IPS DF 6.9 (cell line): ENCODE measurements at regions not wholly inside any gene's neighbourhood (a gene's known extent, or its start where the extent isn't known, plus 50 kb on each side); places are given as distances from the start of the nearest gene placed in this dataset.
"Not testable (repeated sequence)": the region's sequence is repeated elsewhere in the genome, so short reads cannot be mapped to it uniquely, and the experiment has no call there.

Source experiments
- DNase-seq: peaks from one replicate; pipeline ENCODE4 v3.0.0-alpha.2; 2013; ENCODE audit warnings: low read depth, low spot score
- H3K27ac ChIP-seq: one replicate; pipeline ENCODE4 v1.5.1; 2013; ENCODE audit warnings: low read length, control low read depth
- H3K27me3 ChIP-seq: 2 replicates; pipeline ENCODE4 v1.6.1; 2013; ENCODE audit warnings: mild to moderate bottlenecking, low read length; ENCODE audit not compliant: control insufficient read depth, insufficient read depth
- H3K36me3 ChIP-seq: 2 replicates; pipeline ENCODE4 v1.6.1; 2013; ENCODE audit warnings: low read length; ENCODE audit not compliant: control insufficient read depth, insufficient read depth
- H3K4me1 ChIP-seq: 2 replicates; pipeline ENCODE4 v1.6.1; 2013; ENCODE audit warnings: low read length; ENCODE audit not compliant: control insufficient read depth, insufficient read depth
- H3K4me3 ChIP-seq: 2 replicates; pipeline ENCODE4 v1.5.1; 2013; ENCODE audit warnings: mild to moderate bottlenecking, low read length
- H3K9me3 ChIP-seq: 2 replicates; pipeline ENCODE4 v1.6.1; 2013; ENCODE audit warnings: low read length, inconsistent platforms; ENCODE audit not compliant: control insufficient read depth, insufficient read depth
- WGBS: extraction: QIAGEN DNeasy Blood & Tissue Kit; methylation state at CpG from one replicate; pipeline ENCODE4 v1.1.7; 2013; ENCODE audit warnings: mixed read lengths, missing lambda C conversion rate; ENCODE audit not compliant: insufficient read length, insufficient coverage; 5-methylcytosine and 5-hydroxymethylcytosine counted together

- no peak for DNase-seq
- H3K9me3 ChIP-seq: no peaks in the 10 kb centered on the region
- H3K27me3 ChIP-seq: no peaks in the 10 kb centered on the region
- no peak overlapping the region for H3K4me3 ChIP-seq
- H3K27ac ChIP-seq: no peak overlapping the region
- no peaks in the 10 kb centered on the region for H3K36me3 ChIP-seq
- peaks cover 2% of the 10 kb centered on the region; the same call in 1 of the 2 replicates for H3K4me1 ChIP-seq
- no CpG with 5 or more reads among the region's 25 CpGs for WGBS
These were observed 160.2 kb upstream of the IRF2BP2 start for GRCh38 chr1:234769986-234770795.

GRCh38 chr1:234769284-234769985 lies 159.5 kb upstream of the IRF2BP2 start:
- Histone ChIP-seq H3K4me1 (peaks cover 2% of the 10 kb centered on the region; the same call in 1 of the 2 replicates), H3K36me3 (no peaks in the 10 kb centered on the region), H3K9me3 (no peaks in the 10 kb centered on the region), H3K27ac (no peak overlapping the region), H3K4me3 (no peak overlapping the region), H3K27me3 (no peaks in the 10 kb centered on the region)
- WGBS: no CpG with 5 or more reads among the region's 13 CpGs
- no peak for DNase-seq

GRCh38 chr1:234768569-234769283 lies 158.7 kb upstream of the IRF2BP2 start:
- Histone ChIP-seq H3K27ac (no peak overlapping the region), H3K9me3 (no peaks in the 10 kb centered on the region), H3K27me3 (no peaks in the 10 kb centered on the region), H3K4me1 (peaks cover 2% of the 10 kb centered on the region; the same call in 1 of the 2 replicates), H3K4me3 (no peak overlapping the region), H3K36me3 (no peaks in the 10 kb centered on the region)
- WGBS: no CpG with 5 or more reads among the region's 16 CpGs
- no peak for DNase-seq

DNA sequence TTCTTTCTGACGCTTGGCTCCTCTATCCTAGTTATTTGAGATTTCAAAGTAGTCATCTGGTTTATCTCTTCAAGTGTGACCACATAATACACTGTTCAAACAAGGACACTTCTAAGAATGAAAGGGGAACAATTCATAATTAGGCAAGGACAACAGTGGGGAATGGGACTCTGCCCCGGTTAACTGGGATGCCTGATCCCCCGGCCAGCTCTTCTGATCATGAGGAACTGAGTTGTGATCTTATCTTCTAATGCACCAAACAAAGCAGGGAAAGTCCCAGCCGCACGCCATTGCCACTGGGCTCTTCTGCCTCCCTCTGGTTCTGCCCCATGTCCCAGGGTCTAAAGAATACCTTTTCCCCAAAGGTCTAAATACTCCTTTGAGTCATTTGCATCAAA lies 158.2 kb upstream of the IRF2BP2 start:
- no peak overlapping the region for H3K27ac ChIP-seq
- H3K4me3 ChIP-seq: no peak overlapping the region
- DNase-seq: no peak
- H3K9me3 ChIP-seq: no peaks in the 10 kb centered on the region
- H3K4me1 ChIP-seq: peaks cover 2% of the 10 kb centered on the region; the same call in 1 of the 2 replicates
- no CpG with 5 or more reads among the region's 5 CpGs for WGBS
- H3K36me3 ChIP-seq: no peaks in the 10 kb centered on the region
- no peaks in the 10 kb centered on the region for H3K27me3 ChIP-seq

DNA sequence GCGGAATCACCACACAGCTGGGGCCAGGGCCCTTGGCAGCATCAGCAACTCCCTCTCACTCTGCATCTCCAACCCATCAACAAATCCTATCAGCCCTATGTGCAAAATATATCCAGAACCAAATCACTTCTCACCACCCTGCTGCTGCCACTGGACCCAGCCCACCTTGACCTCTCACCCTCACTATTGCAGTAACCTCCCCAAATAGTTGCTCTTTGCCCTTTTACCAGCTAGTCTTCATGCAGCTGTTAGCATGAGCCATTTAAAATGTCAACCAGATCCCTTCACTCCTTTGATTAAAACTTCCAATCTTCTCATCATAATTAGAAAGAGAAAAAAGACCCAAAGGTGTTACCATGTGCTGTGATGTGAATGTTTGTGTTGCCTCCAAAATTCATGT lies 155.7 kb upstream of the IRF2BP2 start:
- Histone ChIP-seq H3K9me3 (no peaks in the 10 kb centered on the region), H3K27me3 (no peaks in the 10 kb centered on the region), H3K4me3 (no peak overlapping the region), H3K36me3 (no peaks in the 10 kb centered on the region), H3K4me1 (no peaks in the 10 kb centered on the region), H3K27ac (no peak overlapping the region)
- WGBS: no CpG with 5 or more reads among the region's 1 CpG
- DNase-seq: no peak

- Histone ChIP-seq H3K9me3 (no peaks in the 10 kb centered on the region), H3K27me3 (no peaks in the 10 kb centered on the region), H3K4me3 (no peak overlapping the region), H3K27ac (no peak overlapping the region), H3K4me1 (no peaks in the 10 kb centered on the region), H3K36me3 (no peaks in the 10 kb centered on the region)
- no CpG with 5 or more reads among the region's 4 CpGs for whole genome bisulfite sequencing
- no peak for DNase-seq
These were observed 155.2 kb upstream of the IRF2BP2 start for GRCh38 chr1:234765181-234765580.

- Histone ChIP-seq H3K27ac (no peak overlapping the region), H3K27me3 (no peaks in the 10 kb centered on the region), H3K36me3 (no peaks in the 10 kb centered on the region), H3K4me3 (no peak overlapping the region), H3K9me3 (no peaks in the 10 kb centered on the region), H3K4me1 (peaks cover 2% of the 10 kb centered on the region; the same call in 1 of the 2 replicates)
- whole genome bisulfite sequencing: no CpG with 5 or more reads among the region's 8 CpGs
- no peak for DNase-seq
These were observed 153.9 kb upstream of the IRF2BP2 start for GRCh38 chr1:234763910-234764309.

DNA sequence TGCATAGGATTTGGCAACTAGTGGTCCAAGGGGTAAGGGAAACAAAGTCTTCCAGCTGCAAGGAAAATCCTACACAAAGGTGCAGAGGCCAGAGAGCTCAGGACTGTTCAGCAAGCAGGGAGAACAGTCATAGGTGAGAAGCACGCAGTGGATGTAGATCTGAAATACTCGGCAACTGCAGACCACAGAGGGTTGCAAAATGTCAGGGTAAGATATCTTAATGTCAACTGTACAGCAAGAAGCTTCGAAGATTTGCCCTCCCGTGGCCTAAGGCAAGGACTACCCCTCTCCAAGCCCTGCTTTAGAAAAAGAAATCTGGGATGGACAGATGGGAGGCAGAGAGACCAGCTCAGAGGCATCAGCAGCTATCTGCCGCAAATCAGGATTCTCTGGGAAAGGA lies 153.4 kb upstream of the IRF2BP2 start:
- no peak for DNase-seq
- WGBS: no CpG with 5 or more reads among the region's 5 CpGs
- H3K4me3 ChIP-seq: no peak overlapping the region
- H3K9me3 ChIP-seq: no peaks in the 10 kb centered on the region
- H3K4me1 ChIP-seq: peaks cover 2% of the 10 kb centered on the region; the same call in 1 of the 2 replicates
- H3K27me3 ChIP-seq: no peaks in the 10 kb centered on the region
- no peak overlapping the region for H3K27ac ChIP-seq
- H3K36me3 ChIP-seq: no peaks in the 10 kb centered on the region

DNA sequence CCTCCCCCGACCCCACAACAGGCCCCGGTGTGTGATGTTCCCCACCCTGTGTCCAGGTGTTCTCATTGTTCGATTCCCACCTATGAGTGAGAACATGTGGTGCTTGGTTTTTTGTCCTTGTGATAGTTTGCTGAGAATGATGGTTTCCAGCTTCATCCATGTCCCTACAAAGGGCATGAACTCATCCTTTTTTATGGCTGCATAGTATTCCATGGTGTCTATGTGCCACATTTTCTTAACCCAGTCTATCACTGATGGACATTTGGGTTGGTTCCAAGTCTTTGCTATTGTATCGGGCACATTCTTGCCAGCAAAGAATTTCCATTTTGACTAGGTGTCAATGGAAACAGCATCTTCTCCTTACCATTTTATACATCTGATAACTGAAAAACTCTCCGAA lies 152.1 kb upstream of the IRF2BP2 start:
- H3K4me1 ChIP-seq, H3K27me3 ChIP-seq, H3K9me3 ChIP-seq, DNase-seq, H3K36me3 ChIP-seq, H3K4me3 ChIP-seq, H3K27ac ChIP-seq: not testable (repeated sequence)
- WGBS: no CpG with 5 or more reads among the region's 5 CpGs

DNA sequence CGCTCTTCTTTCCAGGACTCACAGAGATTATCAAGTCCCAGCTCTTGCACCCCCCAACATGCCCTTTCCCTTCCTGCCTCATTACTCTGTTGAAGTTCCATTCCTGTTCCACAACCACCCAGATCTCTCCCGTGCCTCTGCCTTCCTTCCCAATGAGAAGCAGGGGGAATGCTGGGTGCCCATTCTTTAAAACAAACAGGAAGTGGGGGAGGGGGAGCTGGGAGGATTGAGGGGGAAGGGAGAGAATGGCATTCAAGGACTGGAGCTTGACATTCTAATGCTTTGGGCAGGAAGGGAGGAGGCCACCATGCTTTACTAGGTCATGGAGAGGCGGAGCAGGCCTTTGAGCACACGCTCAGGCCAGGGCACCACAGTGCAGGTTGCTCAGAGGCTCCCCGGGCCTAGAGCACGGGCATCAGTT lies 150.3 kb upstream of the IRF2BP2 start:
- Histone ChIP-seq H3K27ac (no peak overlapping the region), H3K4me1 (peaks cover 4% of the 10 kb centered on the region; the same call in 1 of the 2 replicates), H3K27me3 (no peaks in the 10 kb centered on the region), H3K9me3 (no peaks in the 10 kb centered on the region), H3K4me3 (no peak overlapping the region), H3K36me3 (no peaks in the 10 kb centered on the region)
- no peak for DNase-seq
- WGBS: no CpG with 5 or more reads among the region's 6 CpGs
